PC-3 (cell line): ENCODE measurements at regions not wholly inside any gene's neighbourhood (a gene's known extent, or its start where the extent isn't known, plus 50 kb on each side); places are given as distances from the start of the nearest gene placed in this dataset.

Experiments
- ATAC-seq: fragments of 200-7000 bp; cut with Tn5 transposase; 2 replicates; pipeline ENCODE4 v1.9.1; 2020; ENCODE audit warnings: mild to moderate bottlenecking, moderate library complexity
- BruUV-seq: library from RNA; stranded (reverse); fragments of 400-500 nt; replicated peaks from 2 replicates; lab custom pipeline; 2021; lab: Mats Ljungman, UMichigan
- CTCF ChIA-PET: fragments of 300-600 bp; sonication (Branson Sonifier 250); formaldehyde crosslinking; loops from one replicate; lab custom pipeline; 2022; ENCODE audit warnings: antibody characterized with exemption; lab: Charles Lee
- POLR2A ChIA-PET: fragments of 300-600 bp; sonication (Branson Sonifier 250); formaldehyde crosslinking; loops from one replicate; lab custom pipeline; 2022; ENCODE audit warnings: antibody characterized with exemption; ENCODE audit not compliant: unreplicated experiment; lab: Charles Lee
- DNase-seq: peaks from one replicate; pipeline ENCODE4 v3.0.0-alpha.2; 2015
- H2AFZ ChIP-seq: fragments of 300-600 bp; sonication (generic); 2 replicates; pipeline ENCODE4 v1.6.0; 2016; ENCODE audit warnings: antibody characterized with exemption, low read length
- H3F3A ChIP-seq: fragments of 300-600 bp; sonication (generic); one replicate; pipeline ENCODE4 v1.6.0; 2017; ENCODE audit warnings: antibody characterized with exemption, low read length, control low read depth, mild to moderate bottlenecking; ENCODE audit not compliant: unreplicated experiment
- H3K27ac ChIP-seq: fragments of 300-600 bp; sonication (generic); 2 replicates; pipeline ENCODE4 v1.5.1; 2016; ENCODE audit warnings: mild to moderate bottlenecking, low read length
- H3K27me3 ChIP-seq: fragments of 300-600 bp; sonication (generic); 2 replicates; pipeline ENCODE4 v1.6.1; 2016; ENCODE audit warnings: low read length, mixed read lengths
- H3K36me3 ChIP-seq: fragments of 300-600 bp; sonication (generic); 2 replicates; pipeline ENCODE4 v1.6.1; 2016; ENCODE audit warnings: low read depth, mixed run types, low read length, mixed read lengths
- H3K4me1 ChIP-seq: fragments of 300-600 bp; sonication (generic); 2 replicates; pipeline ENCODE4 v1.5.1; 2016; ENCODE audit warnings: low read length; ENCODE audit not compliant: insufficient read depth
- H3K4me2 ChIP-seq: fragments of 300-600 bp; sonication (generic); 2 replicates; pipeline ENCODE4 v1.6.0; 2016; ENCODE audit warnings: low read length
- H3K4me3 ChIP-seq: fragments of 300-600 bp; sonication (generic); 2 replicates; pipeline ENCODE4 v1.5.1; 2016; ENCODE audit warnings: mild to moderate bottlenecking, low read length, mixed read lengths
- H3K79me2 ChIP-seq: fragments of 300-600 bp; sonication (generic); 2 replicates; pipeline ENCODE4 v1.6.1; 2017; ENCODE audit warnings: low read length, mixed read lengths
- H3K9ac ChIP-seq: fragments of 300-600 bp; sonication (generic); 2 replicates; pipeline ENCODE4 v1.6.0; 2016; ENCODE audit warnings: mild to moderate bottlenecking, low read length
- H3K9me2 ChIP-seq: fragments of 300-600 bp; sonication (generic); replicated peaks from 2 replicates; pipeline ENCODE4 v1.6.1; 2016; ENCODE audit warnings: mixed run types, low read length, mixed read lengths
- H3K9me3 ChIP-seq: fragments of 300-600 bp; sonication (generic); 2 replicates; pipeline ENCODE4 v1.6.1; 2016; ENCODE audit warnings: low read length, mixed read lengths
- H4K20me1 ChIP-seq: fragments of 300-600 bp; sonication (generic); 2 replicates; pipeline ENCODE4 v1.6.1; 2016; ENCODE audit warnings: low read length, mixed read lengths
- CTCF ChIP-seq: fragments of 300-600 bp; sonication (generic); conservative IDR thresholded peaks from 2 replicates; pipeline ENCODE4 v1.5.1; 2017; ENCODE audit warnings: antibody characterized with exemption, low read depth, mild to moderate bottlenecking, low read length
- EZH2 ChIP-seq: fragments of 300-600 bp; sonication (generic); IDR thresholded peaks from one replicate; pipeline ENCODE4 v1.6.1; 2017; ENCODE audit warnings: antibody characterized with exemption, mild to moderate bottlenecking, low read length; ENCODE audit not compliant: unreplicated experiment
- EZH2phosphoT487 ChIP-seq: fragments of 300-600 bp; sonication (generic); IDR thresholded peaks from 2 replicates; pipeline ENCODE4 v1.6.1; 2018; ENCODE audit warnings: mild to moderate bottlenecking, antibody characterized with exemption, low read length, borderline replicate concordance
- intact Hi-C: fragments of 100-400 bp; cut with micrococcal nuclease; formaldehyde crosslinking; loops from 2 replicates; pipeline ENCODE4 v1.9.0; 2023

GRCh38 chr20:4573564-4574355 is 112.5 kb upstream of the PRNP start:
- DNase-seq (peak; percentile 97), ATAC-seq (peak; percentile 98)
- peak overlapping the region; percentile 59 for H2AFZ ChIP-seq
- H3K9ac ChIP-seq: peak overlapping the region; percentile 74
- peak overlapping the region; percentile 70 for H3K4me2 ChIP-seq
- no TSS peak for BruUV-seq
- peaks cover 23% of the 10 kb centered on the region for H3K4me1 ChIP-seq
- peak overlapping the region; percentile 94 for H3K27ac ChIP-seq
- no peaks in the 10 kb centered on the region for H3K9me3 ChIP-seq
- peaks cover 7% of the 10 kb centered on the region for H3F3A ChIP-seq
- H3K9me2 ChIP-seq: no peaks in the 10 kb centered on the region
- no peaks in the 10 kb centered on the region for H3K36me3 ChIP-seq
- no peaks in the 10 kb centered on the region for H3K27me3 ChIP-seq
- peak overlapping the region; percentile 38 for H3K4me3 ChIP-seq
- ChIA-PET POLR2A (interaction anchor here (0.6 kb wide), 1 partner anchor 22 kb away, joined by 3 read pairs; no protein-coding TSS in a partner anchor), CTCF (interaction anchor here (0.5 to 0.6 kb wide), 4 partner anchors 26 to 405 kb away, joined by 3 to 5 read pairs (median 3); no protein-coding TSS in a partner anchor)
- TF ChIP-seq CTCF (0 out of 2 replicates have a peak, but pooled peaks have one; percentile 17), EZH2 (no peak)
- no peaks in the 10 kb centered on the region for H4K20me1 ChIP-seq
- intact Hi-C loops: loop anchor here (2.0 kb wide), 1 partner anchor 27 kb away; no protein-coding TSS in a partner anchor
- H3K79me2 ChIP-seq: no peaks in the 10 kb centered on the region

- intact Hi-C loops: loop anchor here (2.0 kb wide), 1 partner anchor 25 kb away; no protein-coding TSS in a partner anchor
- H3K4me1 ChIP-seq: peaks cover 23% of the 10 kb centered on the region
- no peaks in the 10 kb centered on the region for H3K9me2 ChIP-seq
- DNase-seq: peak; percentile 52
- H3K4me3 ChIP-seq: no peak overlapping the region
- POLR2A ChIA-PET: no interaction called here
- H3K4me2 ChIP-seq: no peak overlapping the region
- no peaks in the 10 kb centered on the region for H4K20me1 ChIP-seq
- no peaks in the 10 kb centered on the region for H3K27me3 ChIP-seq
- H3F3A ChIP-seq: peaks cover 7% of the 10 kb centered on the region
- H3K36me3 ChIP-seq: no peaks in the 10 kb centered on the region
- BruUV-seq: no TSS peak
- TF ChIP-seq EZH2phosphoT487 (no peak), EZH2 (no peak), CTCF (no peak)
- no peak overlapping the region for H3K9ac ChIP-seq
- H2AFZ ChIP-seq: no peak overlapping the region
- H3K27ac ChIP-seq: 0 out of 2 replicates have a peak overlapping the region, but pooled peaks have one; percentile 8
- no peaks in the 10 kb centered on the region for H3K9me3 ChIP-seq
- no peak for ATAC-seq
- H3K79me2 ChIP-seq: no peaks in the 10 kb centered on the region
- CTCF ChIA-PET: no interaction called here
These were observed 114.3 kb upstream of the PRNP start for GRCh38 chr20:4571759-4572531.
